HG02885 (cell line): ENCODE measurements at regions not wholly inside any gene's neighbourhood (a gene's known extent, or its start where the extent isn't known, plus 50 kb on each side); places are given as distances from the start of the nearest gene placed in this dataset.
A peak's percentile ranks its signal among the peaks of the same experiment; 100 is the strongest.

Source experiments
- ATAC-seq: cut with Tn5 transposase; IDR thresholded peaks from one replicate; pipeline ENCODE4 v1.9.1; 2021; ENCODE audit warnings: mild to moderate bottlenecking; ENCODE audit not compliant: unreplicated experiment, poor library complexity

DNA sequence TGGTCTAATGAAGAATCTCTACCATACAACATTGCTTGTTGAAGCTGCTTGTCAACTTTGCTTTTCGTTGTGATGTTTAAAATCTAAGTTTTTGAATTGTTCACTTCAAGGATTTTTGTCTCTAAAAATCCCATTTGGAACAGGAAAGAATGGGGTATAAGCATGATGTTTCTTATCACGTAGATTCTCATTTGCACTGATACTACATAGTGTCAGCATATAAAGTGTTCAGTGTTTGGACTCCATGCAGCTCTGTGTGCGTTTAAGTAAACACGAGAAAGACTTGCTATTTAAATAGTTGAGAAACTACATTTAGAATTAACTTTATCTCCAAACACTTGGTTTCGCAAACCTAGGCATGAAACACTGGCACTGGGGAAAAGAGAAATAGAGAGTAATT lies 452.5 kb downstream of the NKX6-1 start:
- ATAC-seq: no peak

DNA sequence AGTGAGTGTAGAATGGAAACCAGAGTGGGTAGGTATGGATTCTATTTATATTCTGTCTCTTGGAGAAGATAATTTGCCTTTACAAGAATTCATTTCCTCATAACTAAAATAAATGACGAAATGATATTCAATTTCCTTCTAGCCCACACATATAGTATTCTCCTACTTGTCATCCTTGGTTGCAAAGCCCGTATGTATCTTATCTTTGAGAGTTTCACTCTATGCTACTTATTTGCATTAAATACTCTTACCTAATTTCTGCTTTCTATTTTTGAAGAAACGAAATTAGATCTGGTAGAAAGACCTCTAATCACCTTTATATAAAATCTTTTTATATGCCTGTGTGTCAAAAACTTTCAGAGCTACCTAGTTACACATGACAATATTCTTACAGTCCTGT lies 457.7 kb downstream of the NKX6-1 start:
- peak; percentile 79 for ATAC-seq

GRCh38 chr4:84035568-84035967 lies 463.5 kb downstream of the NKX6-1 start:
- no peak for ATAC-seq

DNA sequence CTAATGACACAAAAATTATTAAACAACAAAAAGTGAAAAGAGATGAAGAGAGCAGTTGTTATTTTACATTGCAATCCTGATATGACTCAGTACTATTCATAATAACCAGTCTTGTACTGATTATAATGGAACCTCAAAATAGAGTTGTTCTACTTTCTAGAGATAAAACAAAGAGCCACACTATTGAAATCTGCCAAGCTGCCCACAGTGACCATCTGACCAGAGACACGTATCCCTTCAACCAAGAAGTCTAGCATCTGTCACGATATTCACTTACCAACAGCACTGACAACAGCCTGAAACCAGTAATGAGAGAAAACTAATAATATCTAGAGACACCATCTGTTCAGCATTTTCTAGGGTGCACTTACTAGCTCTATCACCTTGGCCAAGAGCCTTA lies 466.7 kb downstream of the NKX6-1 start:
- peak; percentile 83 for ATAC-seq

- ATAC-seq: peak; percentile 60
These were observed 467.7 kb downstream of the NKX6-1 start for GRCh38 chr4:84031401-84031800.

- no peak for ATAC-seq
These were observed 470.8 kb downstream of the NKX6-1 start for GRCh38 chr4:84028340-84028739.

DNA sequence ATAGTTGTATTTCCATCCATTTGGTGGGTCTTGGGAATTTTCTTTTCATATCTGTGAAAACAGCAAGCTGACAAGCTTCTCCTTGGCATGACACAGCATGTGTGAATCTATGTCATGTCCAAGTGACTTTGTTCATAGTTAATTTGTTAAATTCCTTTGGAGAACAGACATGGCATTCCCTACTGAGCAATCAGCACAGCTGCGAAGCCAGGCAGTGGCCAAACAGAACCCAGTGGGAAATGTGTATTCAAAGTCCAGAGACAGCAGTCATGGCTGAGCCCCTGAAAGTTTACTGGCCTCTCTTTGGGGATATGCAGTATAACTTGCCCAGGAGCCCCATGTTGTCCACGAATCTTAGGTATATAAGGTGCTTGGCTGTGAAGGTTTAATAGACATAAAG lies 474.7 kb downstream of the NKX6-1 start:
- ATAC-seq: no peak

- no peak for ATAC-seq
These were observed 476.5 kb downstream of the NKX6-1 start for GRCh38 chr4:84022564-84022963.

DNA sequence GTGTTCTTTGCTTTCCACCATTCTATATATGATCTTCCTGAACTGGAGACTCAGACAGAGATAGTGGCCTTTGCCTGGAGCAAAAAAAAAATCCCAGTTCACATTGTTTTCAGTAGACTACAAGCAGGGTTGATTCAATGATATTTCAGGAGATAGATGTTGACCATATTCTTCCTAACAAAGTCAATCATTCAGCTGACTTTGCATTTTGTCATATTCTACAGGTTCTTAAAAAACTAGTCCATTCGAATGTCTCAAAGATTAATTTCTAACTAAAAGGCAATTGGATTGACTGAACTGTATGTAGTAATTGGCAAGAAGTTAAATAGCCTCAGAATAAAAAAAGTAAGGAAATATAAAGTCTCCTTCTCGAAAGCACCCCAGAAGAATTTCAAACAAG lies 479.5 kb downstream of the NKX6-1 start:
- ATAC-seq: no peak

GRCh38 chr4:84003046-84003445 lies 467.1 kb downstream of the GPAT3 start:
- no peak for ATAC-seq

- ATAC-seq: no peak
These were observed 466.1 kb downstream of the GPAT3 start for GRCh38 chr4:84001876-84002569.

GRCh38 chr4:83996254-83996653 lies 460.3 kb downstream of the GPAT3 start:
- ATAC-seq: no peak

DNA sequence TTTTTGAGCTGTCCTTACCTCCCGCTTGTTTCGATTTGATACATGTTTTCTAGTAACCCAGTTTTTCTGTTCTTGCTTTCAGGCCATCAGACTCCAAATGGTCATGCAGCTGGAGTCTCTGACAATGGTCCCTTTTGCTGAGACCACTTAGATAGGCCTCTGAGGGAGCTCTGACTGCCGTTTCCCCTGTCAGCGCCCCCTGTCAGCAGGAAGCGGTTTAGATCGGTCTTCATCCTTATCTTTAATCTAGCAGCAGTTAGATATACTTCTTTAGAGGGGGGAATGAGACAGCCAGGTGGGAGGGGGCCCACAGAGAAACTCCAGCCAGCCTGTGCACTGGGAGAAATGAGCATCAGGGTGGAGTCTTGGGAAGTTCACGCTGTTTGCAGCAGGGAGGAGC lies 457.9 kb downstream of the GPAT3 start:
- no peak for ATAC-seq

GRCh38 chr4:83989835-83990234 lies 453.9 kb downstream of the GPAT3 start:
- no peak for ATAC-seq

- no peak for ATAC-seq
These were observed 445.2 kb downstream of the GPAT3 start for GRCh38 chr4:83981156-83981555.

DNA sequence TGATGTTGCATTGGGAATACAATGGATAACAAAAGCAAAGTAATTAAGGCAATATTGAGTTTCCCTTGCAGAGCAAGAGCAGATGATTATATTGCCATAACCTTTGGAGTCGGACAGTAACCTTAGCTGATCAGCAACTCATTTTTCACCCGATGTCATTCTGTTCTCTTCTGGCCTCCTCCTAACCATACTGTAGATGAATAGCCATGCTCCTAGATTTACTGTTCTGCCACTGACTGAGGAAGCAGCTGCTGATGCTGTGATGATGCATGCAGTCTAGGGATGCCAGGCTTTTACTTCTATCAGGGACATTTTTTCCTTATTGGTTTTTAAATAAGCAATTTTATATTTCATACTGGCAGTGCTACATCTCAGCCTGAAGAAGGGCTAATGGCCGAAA lies 443.9 kb downstream of the GPAT3 start:
- ATAC-seq: no peak

GRCh38 chr4:83974111-83974780 lies 438.3 kb downstream of the GPAT3 start:
- ATAC-seq: no peak

- ATAC-seq: no peak
These were observed 429.2 kb downstream of the GPAT3 start for GRCh38 chr4:83964996-83965541.

- no peak for ATAC-seq
These were observed 426.6 kb downstream of the GPAT3 start for GRCh38 chr4:83962492-83962891.

GRCh38 chr4:83961575-83961974 lies 425.7 kb downstream of the GPAT3 start:
- ATAC-seq: no peak

GRCh38 chr4:83959160-83959559 lies 423.3 kb downstream of the GPAT3 start:
- ATAC-seq: no peak

DNA sequence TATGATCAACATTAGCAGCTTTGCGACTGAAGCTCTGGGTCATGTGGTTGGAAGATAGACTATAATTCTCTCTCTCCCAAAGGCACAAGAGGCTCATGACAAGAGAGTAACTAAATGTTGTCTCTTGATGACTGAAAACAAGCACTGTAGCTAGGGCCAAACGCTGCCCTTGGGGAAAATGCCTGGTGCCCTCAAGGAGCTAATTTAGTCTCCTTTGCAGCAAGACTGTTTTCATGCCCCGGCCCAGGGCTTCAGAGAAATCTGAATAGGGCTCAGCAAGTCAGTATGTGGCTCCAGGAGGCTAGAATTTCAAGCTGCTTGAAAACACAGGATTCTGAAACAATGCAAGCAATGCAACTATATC lies 411.9 kb downstream of the GPAT3 start:
- no peak for ATAC-seq
